ENCODE measurements at regions not wholly inside any gene's neighbourhood (a gene's known extent, or its start where the extent isn't known, plus 50 kb on each side); places are given as distances from the start of the nearest gene placed in this dataset.

- Histone ChIP-seq H3K4me3 (no peak overlapping the region), H2AFZ (ENCODE audit: low read depth, low read length) (no peak overlapping the region), H3K9me3 (replicated peaks; ENCODE audit: control insufficient read depth, insufficient read depth, low read depth, low read length) (no peaks in the 10 kb centered on the region), H3K4me2 (ENCODE audit: insufficient read depth, low read length) (no peak overlapping the region), H3K27ac (ENCODE audit: extremely low read depth, low read depth, low read length) (no peak overlapping the region), H3K36me3 (ENCODE audit: control insufficient read depth, insufficient read depth, low read length) (no peaks in the 10 kb centered on the region), H3K79me2 (ENCODE audit: control insufficient read depth, insufficient read depth, low read length) (no peaks in the 10 kb centered on the region), H3K9ac (ENCODE audit: insufficient read depth in 1 of 2, low read depth in 2 of 2, low read length in 2 of 2) (no peak overlapping the region), H4K20me1 (replicated peaks; ENCODE audit: control insufficient read depth, insufficient read depth, low read length) (no peaks in the 10 kb centered on the region), H3K4me1 (replicated peaks in 1 of 2; ENCODE audit: control insufficient read depth in 2 of 2, insufficient read depth in 2 of 2, low read length in 2 of 2) (no peaks in the 10 kb centered on the region), H3K9me1 (ENCODE audit: control insufficient read depth, insufficient read depth, low read length) (no peaks in the 10 kb centered on the region), H3K27me3 (ENCODE audit: control insufficient read depth in 2 of 2, insufficient read depth in 2 of 2, low read length in 2 of 2) (no peaks in the 10 kb centered on the region)
- BruUV-seq (replicated peaks): no TSS peak
- ChIA-PET CTCF (ENCODE audit: low intra/inter-chr PET ratio) (no interaction called here), POLR2A (interaction anchor here (0.9 kb wide), 1 partner anchor 11 kb away, joined by 3 read pairs; no protein-coding TSS in a partner anchor)
- DNase-seq (ENCODE audit: extremely low read depth in 1 of 4, low spot score in 3 of 4): no peak
- WGBS (ENCODE audit: insufficient coverage, low coverage, missing lambda C conversion rate): 0% methylated on average over 3 of the region's 3 CpGs
- in situ Hi-C loops (cut with MboI): no loop called here
- FAIRE-seq: no peak
- no peak for TF ChIP-seq HNRNPUL1 (IDR thresholded peaks at IDR 0.05; ENCODE audit: low read length)
- no peak for TF ChIP-seq KHSRP (IDR thresholded peaks at IDR 0.05)
- no peak for TF ChIP-seq TRIM25 (IDR thresholded peaks at IDR 0.05; ENCODE audit: borderline replicate concordance)
- no peak for TF ChIP-seq CHD4 (IDR thresholded peaks at IDR 0.05; ENCODE audit: insufficient read depth, insufficient replicate concordance, low read depth, low read length, poor library complexity, severe bottlenecking)
- intact Hi-C loops (cut with micrococcal nuclease): loop anchor here (10.0 kb wide), 1 partner anchor 131 kb away; no protein-coding TSS in a partner anchor
- ATAC-seq: no peak
These were observed 186.4 kb upstream of the ERCC4 start for GRCh38 chr16:13733561-13733960.
